AG20443 (cell line): ENCODE measurements at regions not wholly inside any gene's neighbourhood (a gene's known extent, or its start where the extent isn't known, plus 50 kb on each side); places are given as distances from the start of the nearest gene placed in this dataset.

Source experiments
- DNase-seq: peaks from one replicate; pipeline ENCODE4 v3.0.0; 2012; ENCODE audit warnings: low spot score, mixed read lengths

GRCh38 chr10:60728056-60728455 is 50.2 kb upstream of the CDK1 start:
- DNase-seq, result no peak

GRCh38 chr10:60726257-60726656 is 52.0 kb upstream of the CDK1 start:
- no peak for DNase-seq

DNA sequence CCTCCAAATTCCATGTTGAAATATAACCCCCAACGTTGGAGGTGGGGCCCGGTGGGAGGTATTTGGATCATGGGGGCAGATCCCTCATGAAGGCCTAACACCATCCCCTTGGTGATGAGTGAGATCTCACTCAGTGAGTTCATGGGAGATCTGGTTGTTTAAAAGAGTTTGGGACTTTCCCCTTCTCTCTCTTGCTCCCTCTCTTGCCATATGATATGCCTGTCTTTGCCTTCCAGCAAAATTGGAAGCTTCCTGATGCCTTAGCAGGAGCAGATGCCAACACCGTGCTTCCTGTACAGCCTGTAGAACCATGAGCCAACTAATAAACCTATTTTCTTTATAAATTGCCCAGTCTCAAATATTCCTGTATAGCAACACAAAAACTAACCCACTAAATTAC is 55.7 kb upstream of the CDK1 start:
- DNase-seq, result no peak

GRCh38 chr10:60719721-60720120 is 58.6 kb upstream of the CDK1 start:
- no peak for DNase-seq

DNA sequence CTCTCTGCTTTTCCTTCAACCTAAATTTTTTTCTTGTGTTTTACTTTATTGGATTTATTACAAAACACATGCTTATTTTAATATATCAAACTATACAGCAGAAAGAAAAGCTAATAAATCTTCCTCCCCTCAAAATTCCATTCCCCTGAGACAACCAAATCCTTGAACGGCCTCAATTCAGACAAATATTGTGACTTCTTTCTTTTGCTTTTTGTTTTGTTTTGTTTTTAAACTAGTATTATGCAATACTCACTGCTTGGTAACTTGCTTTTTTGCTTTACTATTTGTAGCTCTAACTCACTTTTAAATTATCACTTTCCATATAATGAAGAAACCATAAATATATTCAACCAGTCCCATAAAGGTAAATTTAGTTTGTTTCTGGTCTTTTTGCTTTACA is 59.4 kb upstream of the CDK1 start:
- DNase-seq, result no peak

GRCh38 chr10:60717852-60718251 is 60.4 kb upstream of the CDK1 start:
- DNase-seq, result no peak

GRCh38 chr10:60714233-60714632 is 64.0 kb upstream of the CDK1 start:
- DNase-seq, result no peak

DNA sequence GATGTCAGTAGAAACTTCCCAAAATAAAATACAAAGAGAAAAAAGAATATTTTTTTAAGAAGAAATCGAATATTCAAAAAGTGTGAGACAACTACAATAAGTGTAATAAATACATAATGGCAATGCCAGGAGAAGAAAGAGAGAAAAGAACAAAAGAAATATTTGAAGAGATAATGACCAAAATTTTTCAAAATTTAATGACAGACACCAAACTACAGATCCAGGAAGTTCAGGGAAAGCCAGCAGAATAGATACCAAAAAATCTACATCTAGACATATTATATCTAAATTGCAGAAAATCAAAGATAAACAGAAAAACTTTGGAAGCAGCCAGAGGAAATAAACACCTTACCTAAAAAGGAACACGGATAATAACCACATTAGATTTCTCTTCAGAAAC is 66.8 kb upstream of the CDK1 start:
- DNase-seq, result no peak

- no peak for DNase-seq
These were observed 68.2 kb upstream of the CDK1 start for GRCh38 chr10:60710041-60710440.

- DNase-seq, result no peak
These were observed 69.6 kb upstream of the CDK1 start for GRCh38 chr10:60708666-60709065.

GRCh38 chr10:60707841-60708240 is 70.4 kb upstream of the CDK1 start:
- DNase-seq, result no peak

- DNase-seq, result no peak
These were observed 72.1 kb upstream of the CDK1 start for GRCh38 chr10:60706146-60706545.

DNA sequence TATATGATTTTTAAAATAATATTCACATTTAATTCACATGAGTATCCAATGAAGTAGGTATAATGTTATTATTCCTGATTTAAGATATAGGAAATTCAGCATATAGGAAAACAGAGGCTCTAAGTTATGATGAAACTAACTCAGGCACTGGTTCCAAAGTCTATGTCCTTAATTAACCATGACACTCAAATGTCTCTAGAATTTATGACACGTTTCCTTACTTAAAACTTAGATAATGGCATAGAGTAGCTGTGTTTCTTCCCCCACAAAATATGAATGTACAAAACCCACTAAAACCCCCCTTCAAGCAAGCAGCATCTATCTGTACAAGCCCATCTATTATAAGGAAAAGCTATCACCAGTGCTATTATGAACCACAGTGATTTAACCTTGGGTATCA is 72.9 kb upstream of the CDK1 start:
- DNase-seq, result no peak

- DNase-seq, result no peak
These were observed 73.8 kb upstream of the CDK1 start for GRCh38 chr10:60704471-60704870.

DNA sequence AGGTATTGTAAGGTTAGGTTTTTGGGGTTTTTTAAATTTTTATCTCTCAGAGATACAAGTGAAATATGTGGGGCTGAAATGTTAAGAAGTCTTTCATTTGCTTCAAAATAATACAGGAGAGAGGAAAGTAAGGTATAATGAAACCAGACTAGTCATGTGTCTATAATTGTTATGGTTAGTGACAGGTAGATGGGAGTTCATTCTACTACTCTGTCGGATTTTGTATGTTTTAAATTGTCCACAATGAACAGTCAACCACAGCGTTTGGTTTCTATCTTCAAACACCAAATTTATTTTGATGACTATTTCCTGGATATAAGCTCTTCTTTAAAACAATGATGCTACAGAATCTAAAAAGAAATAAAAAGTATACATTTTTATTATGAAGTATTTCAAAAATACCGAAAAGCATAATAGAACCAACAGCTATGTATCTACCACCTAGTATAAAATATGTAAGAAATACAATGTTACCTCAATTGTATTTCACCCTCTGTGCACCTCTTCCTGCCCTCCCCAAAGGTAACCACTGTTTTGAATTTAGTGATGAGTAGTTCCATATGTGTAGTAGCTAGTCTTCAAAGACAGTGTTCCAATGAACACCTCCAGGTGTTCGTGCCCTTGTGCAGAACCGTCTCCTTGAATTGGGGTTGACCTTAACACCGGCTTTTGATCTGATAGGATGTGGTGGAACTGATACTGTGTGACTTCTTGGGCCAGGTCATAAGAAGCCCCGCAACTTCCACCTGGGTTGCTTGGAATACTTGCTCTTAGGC is 74.8 kb upstream of the CDK1 start:
- no peak for DNase-seq

DNA sequence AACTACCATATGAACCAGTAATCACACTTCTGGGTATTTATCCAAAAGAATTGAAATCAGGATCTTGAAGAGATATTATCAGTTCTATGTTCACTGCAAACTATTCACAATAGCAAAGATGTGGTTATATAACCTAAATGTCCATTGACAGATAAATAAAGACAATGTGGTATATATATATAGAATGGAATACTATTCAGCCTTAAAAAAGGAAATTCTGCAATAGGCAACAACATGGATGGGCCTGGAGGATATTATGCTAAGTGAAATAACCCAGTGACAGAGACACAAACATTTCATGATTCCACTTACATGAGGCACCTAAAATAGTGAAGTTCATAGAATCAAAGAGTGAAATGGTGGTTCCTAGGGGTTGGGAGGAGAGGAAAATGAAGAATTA is 90.6 kb upstream of the CDK1 start:
- no peak for DNase-seq

- DNase-seq, result no peak
These were observed 94.2 kb upstream of the CDK1 start for GRCh38 chr10:60684091-60684490.

DNA sequence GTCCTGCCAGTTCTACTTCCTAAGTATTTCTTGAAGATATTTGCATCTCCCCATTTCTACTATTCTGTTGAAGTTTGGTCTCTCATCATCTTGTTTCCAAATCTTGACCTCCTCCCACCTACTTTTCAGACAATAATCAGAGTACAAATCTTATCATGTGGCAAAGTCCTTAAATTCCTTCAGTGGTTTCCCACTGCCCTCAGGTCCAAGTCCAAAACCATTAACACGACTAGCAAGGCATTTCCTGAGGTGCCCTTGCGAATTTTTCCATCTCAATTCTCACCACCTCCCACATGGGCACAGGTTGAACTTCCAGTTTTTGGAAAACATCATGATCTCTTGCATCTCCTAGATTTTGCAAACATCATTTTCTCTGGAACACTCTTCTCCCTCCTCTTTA is 97.2 kb upstream of the CDK1 start:
- DNase-seq, result no peak

DNA sequence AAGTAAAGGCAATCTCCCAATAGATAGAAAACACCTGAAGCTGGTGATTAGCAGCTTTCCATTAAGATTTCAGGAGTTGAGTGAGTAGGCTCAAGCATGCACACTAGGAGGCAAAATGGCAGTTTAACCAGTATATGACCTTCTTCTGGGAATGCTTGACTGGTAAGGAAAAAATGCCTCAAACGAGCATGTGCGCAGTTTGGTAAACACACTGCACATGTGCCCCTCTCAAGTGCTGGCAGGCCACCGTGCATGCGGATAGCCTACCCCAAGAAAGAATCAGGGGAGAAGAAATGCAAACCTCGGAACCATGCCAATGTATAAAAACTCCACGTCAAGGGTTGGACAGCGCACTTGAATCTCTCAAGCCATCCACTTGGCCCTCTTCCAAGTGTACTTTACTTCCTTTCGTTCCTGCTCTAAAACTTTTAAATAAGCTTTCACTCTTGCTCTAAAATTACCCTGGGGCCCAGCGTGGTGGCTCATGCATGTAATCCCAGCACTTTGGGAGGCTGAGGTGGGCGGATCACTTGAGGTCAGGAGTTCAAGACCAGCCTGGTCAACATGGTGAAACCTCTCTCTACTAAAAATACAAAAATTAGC is 98.8 kb upstream of the CDK1 start:
- DNase-seq, result no peak

GRCh38 chr10:60678978-60679377 is 99.3 kb upstream of the CDK1 start:
- no peak for DNase-seq

DNA sequence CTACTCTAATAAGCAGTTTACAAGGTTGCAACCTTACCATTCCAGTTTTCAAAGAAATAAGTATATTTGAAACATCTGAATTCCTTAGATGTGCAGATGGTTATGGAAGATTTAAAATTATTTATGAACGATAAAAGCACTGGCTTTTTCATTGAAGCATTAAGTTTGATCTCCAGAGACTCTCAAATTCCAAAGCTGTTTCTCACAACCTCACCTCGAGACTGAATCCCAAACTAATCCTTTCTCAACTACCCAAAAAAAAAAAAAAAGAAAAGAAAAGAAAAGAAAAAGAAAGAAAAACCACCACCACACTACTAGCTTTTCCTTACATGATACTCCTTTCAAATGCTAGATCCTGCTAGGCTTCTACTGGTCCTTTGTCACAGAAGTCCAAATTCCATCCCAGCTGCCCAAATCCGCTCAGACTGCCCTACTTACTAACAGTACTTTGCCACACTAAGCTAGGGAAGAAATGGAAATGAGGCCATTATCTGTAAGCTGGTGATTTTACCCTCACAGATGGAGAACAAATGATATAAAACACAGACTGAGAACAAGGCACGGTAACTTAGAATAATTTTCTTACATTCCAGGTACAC is 100.6 kb upstream of the CDK1 start:
- no peak for DNase-seq

GRCh38 chr10:60675236-60675635 is 103.0 kb upstream of the CDK1 start:
- DNase-seq, result no peak

- no peak for DNase-seq
These were observed 108.8 kb upstream of the CDK1 start for GRCh38 chr10:60669501-60669900.

GRCh38 chr10:60666221-60666620 is 112.1 kb upstream of the CDK1 start:
- no peak for DNase-seq
